Colonic mucosa (tissue), 4 donors: ENCODE measurements at regions not wholly inside any gene's neighbourhood (a gene's known extent, or its start where the extent isn't known, plus 50 kb on each side); places are given as distances from the start of the nearest gene placed in this dataset.

ENCODE experiments used
- DNase-seq: peaks from one replicate; pipeline ENCODE4 v3.0.0-alpha.2; 2020
- H3K27ac ChIP-seq: fragments of 200-600 bp; one replicate; pipeline ENCODE4 v1.8.0; 2021
- H3K27me3 ChIP-seq: fragments of 200-600 bp; one replicate; pipeline ENCODE4 v1.8.0; 2021
- H3K36me3 ChIP-seq: fragments of 200-600 bp; one replicate; pipeline ENCODE4 v1.8.0; 2021
- H3K4me1 ChIP-seq: fragments of 200-600 bp; one replicate; pipeline ENCODE4 v1.8.0; 2021; ENCODE audit warnings: mild to moderate bottlenecking
- H3K4me3 ChIP-seq: fragments of 200-600 bp; one replicate; pipeline ENCODE4 v1.8.0; 2021
- H3K9ac ChIP-seq, 2 donors: one replicate each; pipeline ENCODE4 v1.7.0; 2013; ENCODE audit warnings: control low read depth in 2 of 2, low read depth in 2 of 2, low read length in 2 of 2
- H3K9me3 ChIP-seq: fragments of 200-600 bp; one replicate; pipeline ENCODE4 v1.8.0; 2021
- CTCF ChIP-seq: fragments of 200-600 bp; IDR thresholded peaks from one replicate; pipeline ENCODE4 v1.8.0; 2022; ENCODE audit warnings: antibody characterized with exemption, mild to moderate bottlenecking
- intact Hi-C: fragments of 100-400 bp; cut with DNase I; formaldehyde crosslinking; loops from one replicate; pipeline ENCODE4 v1.14.1; 2022
- donor health status: healthy.
- donor health status: DM: no; HTN: no; CAD: no.
- donor health status: DM: no; HTN: no; CAD: no.

DNA sequence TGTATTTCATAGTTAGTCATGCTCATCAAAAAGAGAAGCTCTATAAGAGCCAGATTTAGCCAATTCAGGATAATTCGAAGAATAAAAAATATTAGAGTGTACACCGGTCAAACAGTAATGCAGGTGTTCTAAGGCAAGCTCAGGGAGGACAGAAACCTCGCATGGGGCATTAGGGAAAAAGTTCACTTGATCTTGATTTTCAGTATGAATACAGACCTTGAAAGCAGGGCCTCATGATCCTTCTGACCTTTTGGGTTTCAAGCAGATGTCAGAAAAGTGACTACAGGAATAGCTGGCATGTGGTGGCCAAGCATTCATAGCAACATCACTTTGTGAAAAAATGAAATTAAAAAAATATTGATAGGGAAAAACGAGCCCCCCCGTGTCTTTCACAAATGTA lies 394.9 kb downstream of the KIF4B start:
- Histone ChIP-seq H3K36me3 (no peaks in the 10 kb centered on the region), H3K4me3 (no peak overlapping the region), H3K9me3 (no peaks in the 10 kb centered on the region), H3K27me3 (no peaks in the 10 kb centered on the region), H3K27ac (no peak overlapping the region), H3K9ac (no peak overlapping the region), H3K4me1 (no peaks in the 10 kb centered on the region)
- DNase-seq, result no peak
- no peak for TF ChIP-seq CTCF
- intact Hi-C loops, result no loop called here

- TF ChIP-seq CTCF, result no peak
- H3K36me3 ChIP-seq, result no peaks in the 10 kb centered on the region
Measured at GRCh38 chr5:155416765-155417164, 403.2 kb downstream of the KIF4B start.

GRCh38 chr5:155418960-155419579 lies 405.5 kb downstream of the KIF4B start:
- no peak for TF ChIP-seq CTCF
- H3K4me3 ChIP-seq, result no peak overlapping the region
- no peak overlapping the region for H3K27ac ChIP-seq
- no peaks in the 10 kb centered on the region for H3K27me3 ChIP-seq
- H3K9ac ChIP-seq, result no peak overlapping the region
- no peak for DNase-seq
- intact Hi-C loops, result no loop called here
- H3K4me1 ChIP-seq, result no peaks in the 10 kb centered on the region
- no peaks in the 10 kb centered on the region for H3K36me3 ChIP-seq
- no peaks in the 10 kb centered on the region for H3K9me3 ChIP-seq

More at GRCh38 chr5:155416765-155417164, 403.2 kb downstream of the KIF4B start:
- Histone ChIP-seq H3K4me3 (no peak overlapping the region), H3K9me3 (no peaks in the 10 kb centered on the region), H3K27ac (no peak overlapping the region), H3K4me1 (no peaks in the 10 kb centered on the region), H3K27me3 (no peaks in the 10 kb centered on the region), H3K9ac (no peak overlapping the region)
- intact Hi-C loops, result no loop called here
- no peak for DNase-seq

DNA sequence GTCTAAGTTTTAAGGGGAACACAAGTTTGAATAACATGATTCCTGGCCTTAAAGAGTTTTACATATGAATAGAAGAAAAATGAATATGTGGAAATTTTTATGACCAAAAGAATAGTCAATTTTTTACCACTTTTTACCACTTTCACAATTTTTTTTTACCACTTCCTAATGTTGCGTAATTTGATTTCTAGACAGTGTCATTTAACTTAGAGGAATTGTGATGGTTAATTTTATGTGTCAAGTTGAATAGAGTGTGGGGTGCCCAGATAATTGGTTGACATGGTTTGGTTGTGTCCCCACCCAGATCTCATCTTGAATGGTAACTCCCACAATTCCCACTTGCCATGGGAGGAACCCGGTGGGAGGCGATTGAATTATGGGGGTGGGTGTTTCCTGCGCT lies 416.6 kb downstream of the KIF4B start:
- no peaks in the 10 kb centered on the region for H3K27me3 ChIP-seq
- H3K36me3 ChIP-seq, result no peaks in the 10 kb centered on the region
- no peak overlapping the region for H3K4me3 ChIP-seq
- H3K9me3 ChIP-seq, result no peaks in the 10 kb centered on the region
- no peak for TF ChIP-seq CTCF
- no peak overlapping the region for H3K27ac ChIP-seq
- no peaks in the 10 kb centered on the region for H3K4me1 ChIP-seq
- H3K9ac ChIP-seq, result no peak overlapping the region
- no peak for DNase-seq
- intact Hi-C loops, result no loop called here

DNA sequence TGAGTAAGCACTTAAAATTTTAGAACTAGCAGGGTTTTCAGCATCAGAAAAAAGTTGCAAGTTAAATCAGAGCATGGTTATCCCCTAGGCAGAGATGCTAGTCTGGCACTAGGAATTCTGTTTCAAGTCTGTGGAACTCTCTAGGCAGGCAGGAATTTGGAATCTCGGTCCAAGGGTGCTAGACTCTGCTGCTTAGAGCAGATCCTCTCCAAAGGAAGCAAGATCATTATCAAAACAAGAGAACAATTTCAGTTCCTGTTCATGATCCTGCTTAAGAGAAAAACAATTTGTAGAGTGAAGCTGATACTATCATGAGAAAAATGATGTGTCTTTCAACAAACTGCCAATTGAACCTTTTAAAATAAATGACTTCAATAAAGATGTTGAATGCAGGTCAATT lies 420.7 kb downstream of the KIF4B start:
- H3K27ac ChIP-seq, result no peak overlapping the region
- TF ChIP-seq CTCF, result no peak
- H3K36me3 ChIP-seq, result no peaks in the 10 kb centered on the region
- no peaks in the 10 kb centered on the region for H3K9me3 ChIP-seq
- DNase-seq, result no peak
- intact Hi-C loops, result no loop called here
- H3K4me3 ChIP-seq, result no peak overlapping the region
- H3K27me3 ChIP-seq, result no peaks in the 10 kb centered on the region
- H3K9ac ChIP-seq, result no peak overlapping the region
- no peaks in the 10 kb centered on the region for H3K4me1 ChIP-seq
